CD4-positive, alpha-beta T cell treated with Interleukin-21 for 1 hour (primary cell): ENCODE measurements at regions not wholly inside any gene's neighbourhood (a gene's known extent, or its start where the extent isn't known, plus 50 kb on each side); places are given as distances from the start of the nearest gene placed in this dataset.
"Not testable (repeated sequence)": the region's sequence is repeated elsewhere in the genome, so short reads cannot be mapped to it uniquely, and the experiment has no call there.

Experiments
- DNase-seq: peaks from one replicate; pipeline ENCODE4 v3.0.0-alpha.2; 2020

- not testable (repeated sequence) for DNase-seq
These were observed 383.1 kb upstream of the EMCN start for GRCh38 chr4:100900945-100901344.

DNA sequence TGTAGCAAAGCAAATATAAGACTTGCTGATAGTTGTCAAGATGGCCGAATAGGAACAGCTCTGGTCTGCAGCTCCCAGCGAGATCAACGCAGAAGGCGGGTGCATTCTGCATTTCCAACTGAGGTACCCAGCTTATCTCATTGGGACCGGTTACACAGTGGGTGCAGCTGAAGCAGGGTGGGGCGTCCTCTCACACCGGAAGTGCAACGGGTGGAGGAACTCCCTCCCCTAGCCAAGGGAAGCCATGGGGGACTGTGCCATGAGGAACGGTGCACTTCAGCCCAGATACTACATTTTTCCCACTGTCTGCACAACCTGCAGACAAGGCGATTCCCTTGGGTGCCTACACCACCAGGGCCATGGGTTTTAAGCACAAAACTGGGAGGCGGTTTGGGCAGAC, 382.3 kb upstream of the EMCN start:
- no peak for DNase-seq

DNA sequence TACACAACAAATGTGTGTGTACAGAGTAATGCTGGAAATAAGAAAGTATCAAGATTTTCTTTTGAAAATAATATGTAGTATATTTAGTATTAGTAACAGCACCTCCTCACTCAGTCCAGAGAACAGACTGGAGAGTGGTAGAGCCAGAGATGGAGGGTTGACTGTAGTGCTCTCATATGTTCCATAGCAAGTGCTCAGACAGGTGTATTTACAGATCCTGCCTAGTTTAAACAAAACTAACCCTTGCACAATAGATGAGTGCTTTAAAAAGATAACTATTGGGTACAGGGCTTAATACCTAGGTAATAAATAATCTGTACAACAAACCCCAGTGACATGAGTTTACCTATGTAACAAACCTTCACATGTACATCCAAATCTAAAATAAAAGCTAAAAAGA, 381.0 kb upstream of the EMCN start:
- DNase-seq: no peak

DNA sequence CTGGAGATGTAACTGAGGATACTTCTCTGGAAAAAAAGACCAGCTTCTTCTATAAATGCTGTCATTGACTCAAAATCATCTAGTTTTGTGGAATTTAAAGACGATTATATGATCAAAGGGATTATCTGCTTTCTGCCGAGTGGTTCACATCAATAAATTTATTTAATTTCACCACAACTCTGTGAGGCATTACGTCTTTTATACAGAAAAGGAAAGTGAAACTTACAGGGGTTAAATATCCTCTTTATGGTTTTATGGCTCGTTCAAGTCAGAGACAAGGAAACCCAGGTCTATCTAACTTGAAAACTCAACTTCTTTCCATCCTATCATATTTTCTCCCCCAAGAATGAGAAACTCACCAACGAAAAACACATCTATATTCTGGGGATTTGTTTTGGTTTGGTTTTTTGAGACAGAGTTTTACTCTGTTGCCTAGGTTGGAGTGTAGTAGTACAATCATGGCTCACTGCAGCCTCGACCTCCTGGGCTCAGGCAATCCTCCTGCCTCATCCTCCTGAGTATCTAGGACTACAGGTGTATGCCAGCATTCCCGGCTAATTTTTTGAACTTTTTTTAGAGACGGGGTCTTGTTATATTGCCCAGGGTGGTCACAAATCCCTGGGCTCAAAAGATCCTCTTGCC, 377.9 kb upstream of the EMCN start:
- DNase-seq: peak; percentile 44

DNA sequence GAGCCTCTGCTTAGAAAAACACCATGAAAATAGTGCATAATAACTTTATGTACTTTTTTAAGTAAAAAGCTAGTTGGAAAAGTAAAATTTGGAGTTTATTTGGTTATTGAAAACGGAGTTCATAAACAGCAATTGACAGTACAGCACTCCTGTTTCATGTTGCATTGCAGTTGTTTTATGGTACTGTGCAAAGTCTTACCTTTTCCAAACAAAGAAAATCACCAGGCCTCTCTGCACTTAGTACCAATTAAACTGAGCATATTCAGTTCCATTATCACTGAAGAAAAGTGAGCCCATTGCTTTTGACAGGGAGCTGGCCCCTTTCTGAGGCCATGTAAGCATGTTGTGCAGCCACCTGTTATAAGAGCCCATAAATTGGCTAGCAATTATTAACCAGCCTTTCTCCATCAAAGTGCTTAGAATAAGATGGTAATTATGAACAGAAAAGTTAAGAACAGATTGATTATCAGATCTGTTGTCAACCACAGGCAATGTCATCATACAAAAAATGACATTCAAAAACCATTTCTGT, 376.6 kb upstream of the EMCN start:
- no peak for DNase-seq

DNA sequence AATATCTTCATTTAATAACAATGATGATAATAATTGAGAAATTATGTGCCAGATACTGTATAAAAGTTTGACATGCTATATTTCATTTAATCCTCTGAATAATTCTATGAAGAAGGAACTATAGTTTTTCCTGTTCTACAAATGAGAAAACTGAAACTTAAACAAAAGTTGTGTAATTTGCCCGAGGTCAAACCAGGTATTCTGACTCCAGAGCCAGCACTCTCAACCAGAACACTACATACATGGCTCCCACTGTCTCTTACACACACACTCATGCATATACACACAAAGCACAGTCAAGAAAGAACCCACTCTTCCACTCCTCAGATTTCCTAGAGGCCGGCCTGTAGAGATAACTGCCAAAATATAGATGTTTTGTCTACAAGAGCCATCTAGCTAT, 374.0 kb upstream of the EMCN start:
- DNase-seq: no peak

DNA sequence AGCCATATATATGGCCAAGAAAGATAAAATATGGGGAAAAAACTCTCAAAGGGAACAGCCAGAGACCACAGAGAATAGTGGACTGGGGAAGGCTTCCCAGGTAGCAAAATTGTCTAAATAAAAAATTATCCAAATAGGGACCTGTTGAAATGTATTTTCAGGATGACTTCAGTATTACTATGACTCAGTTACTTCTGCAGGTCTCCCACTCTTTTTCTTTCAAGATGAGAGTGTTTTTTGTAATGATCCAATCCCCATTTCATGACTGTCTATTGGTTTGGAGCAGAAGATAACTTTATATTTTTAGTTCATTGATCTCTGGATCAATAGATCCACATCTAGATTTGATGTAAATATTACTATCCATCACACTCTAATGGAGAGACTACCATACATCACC, 372.1 kb upstream of the EMCN start:
- no peak for DNase-seq

GRCh38 chr4:100889401-100889800, 371.6 kb upstream of the EMCN start:
- no peak for DNase-seq

- DNase-seq: no peak
These were observed 364.8 kb upstream of the EMCN start for GRCh38 chr4:100882661-100883060.

GRCh38 chr4:100881283-100881682, 363.5 kb upstream of the EMCN start:
- no peak for DNase-seq

GRCh38 chr4:100880011-100880410, 362.2 kb upstream of the EMCN start:
- DNase-seq: no peak

- no peak for DNase-seq
These were observed 361.6 kb upstream of the EMCN start for GRCh38 chr4:100879471-100879870.

- no peak for DNase-seq
These were observed 358.7 kb upstream of the EMCN start for GRCh38 chr4:100876546-100876945.

- no peak for DNase-seq
These were observed 357.7 kb upstream of the EMCN start for GRCh38 chr4:100875296-100876068.

DNA sequence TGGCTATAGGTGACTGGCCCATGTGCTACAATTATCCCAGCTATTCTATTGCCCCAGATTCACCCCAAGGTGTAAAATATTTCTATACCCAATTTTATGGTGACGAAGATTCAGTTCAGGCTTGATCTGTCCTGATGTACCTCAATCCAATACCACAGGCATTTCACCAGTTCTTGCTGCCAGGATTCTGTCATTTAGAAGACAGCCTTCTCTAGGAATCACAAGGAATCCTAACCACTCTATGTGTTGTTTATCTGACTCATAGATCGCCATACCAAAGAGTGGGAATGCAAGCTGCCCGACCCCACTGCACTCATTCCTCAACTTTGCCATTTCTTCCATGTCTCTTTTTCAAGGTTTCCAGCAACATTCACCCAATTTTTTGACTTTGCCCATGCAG, 355.0 kb upstream of the EMCN start:
- DNase-seq: no peak

GRCh38 chr4:100870940-100871772, 353.3 kb upstream of the EMCN start:
- no peak for DNase-seq

DNA sequence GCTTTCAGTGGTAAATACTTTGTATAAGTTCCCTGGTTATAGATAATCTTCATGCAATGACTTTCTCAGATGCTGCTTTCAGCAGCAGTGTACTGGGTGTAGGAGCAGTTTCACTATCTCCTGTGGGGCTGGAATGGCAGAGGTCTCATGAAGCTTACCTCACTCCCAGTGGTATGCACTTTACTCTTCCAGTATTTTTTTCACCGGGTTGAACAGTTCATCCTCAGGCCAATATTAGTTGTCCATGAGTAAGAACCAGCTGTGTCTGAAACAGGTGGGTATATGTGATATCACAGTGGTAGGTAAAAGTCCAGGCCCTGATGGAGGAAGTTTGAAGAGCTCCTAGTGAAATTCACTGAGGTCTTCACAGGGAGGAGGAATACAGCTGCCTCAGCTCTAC, 351.5 kb upstream of the EMCN start:
- no peak for DNase-seq

- not testable (repeated sequence) for DNase-seq
These were observed 350.5 kb upstream of the EMCN start for GRCh38 chr4:100868281-100868680.

GRCh38 chr4:100852326-100852725, 334.5 kb upstream of the EMCN start:
- no peak for DNase-seq

- DNase-seq: no peak
These were observed 331.5 kb upstream of the EMCN start for GRCh38 chr4:100849319-100849718.

DNA sequence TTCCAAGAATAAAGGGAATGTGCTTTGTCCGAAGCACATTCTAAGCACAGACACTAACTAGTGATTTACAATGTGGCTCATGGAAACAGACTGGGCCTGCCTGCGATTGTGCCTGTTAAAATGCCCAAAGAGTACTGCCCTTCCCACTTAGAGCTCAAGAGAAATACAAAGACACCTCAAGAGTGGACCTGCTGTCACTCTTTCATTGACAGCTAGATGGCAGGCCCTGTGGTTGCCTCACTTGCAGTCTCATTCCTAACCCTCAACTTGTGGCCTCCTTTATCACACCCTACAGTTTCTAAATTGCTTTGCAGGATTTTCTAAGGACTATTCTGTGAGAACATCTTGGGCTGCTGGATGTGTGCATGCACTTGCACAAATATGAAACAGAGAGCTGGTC, 331.0 kb upstream of the EMCN start:
- peak; percentile 8 for DNase-seq

- DNase-seq: no peak
These were observed 326.1 kb upstream of the EMCN start for GRCh38 chr4:100843910-100844309.

DNA sequence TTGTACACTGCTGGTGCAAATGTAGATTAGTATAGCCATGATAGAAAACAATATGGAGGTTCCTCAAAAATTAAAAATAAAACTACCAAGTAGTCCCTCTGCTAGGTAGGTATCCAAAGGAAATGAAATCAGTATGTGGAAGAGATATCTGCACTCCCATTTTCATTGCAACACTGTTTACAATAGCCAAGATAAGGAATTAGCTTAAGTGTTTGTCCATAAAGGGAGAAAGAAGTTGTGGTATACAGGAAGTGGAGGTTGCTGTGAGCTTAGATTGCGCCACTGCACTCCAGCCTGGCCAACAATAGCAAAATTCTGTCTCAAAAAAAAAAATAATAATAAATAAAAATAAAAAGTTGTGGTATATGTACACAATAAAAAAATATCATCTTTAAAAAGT, 325.0 kb upstream of the EMCN start:
- DNase-seq: no peak

DNA sequence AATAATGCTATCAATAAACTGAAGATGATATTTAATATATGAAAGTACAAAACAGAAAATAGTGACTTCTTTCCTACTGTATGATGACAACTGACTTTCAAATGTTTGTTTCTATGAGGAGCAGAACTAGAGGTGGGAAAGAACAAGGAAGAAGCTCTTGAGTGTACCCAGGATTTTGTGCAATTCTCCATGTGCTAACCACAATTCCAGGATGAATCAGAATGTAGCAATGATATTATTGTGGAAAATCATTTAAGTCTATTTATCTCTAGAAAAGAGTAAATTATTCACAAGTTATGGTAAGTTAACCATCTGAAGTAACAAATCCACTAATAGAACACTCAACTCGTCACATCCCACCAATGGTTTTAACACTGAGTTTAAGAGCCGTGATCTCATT, 324.1 kb upstream of the EMCN start:
- DNase-seq: no peak
